ENCODE measurements at regions not wholly inside any gene's neighbourhood (a gene's known extent, or its start where the extent isn't known, plus 50 kb on each side); places are given as distances from the start of the nearest gene placed in this dataset.

DNA sequence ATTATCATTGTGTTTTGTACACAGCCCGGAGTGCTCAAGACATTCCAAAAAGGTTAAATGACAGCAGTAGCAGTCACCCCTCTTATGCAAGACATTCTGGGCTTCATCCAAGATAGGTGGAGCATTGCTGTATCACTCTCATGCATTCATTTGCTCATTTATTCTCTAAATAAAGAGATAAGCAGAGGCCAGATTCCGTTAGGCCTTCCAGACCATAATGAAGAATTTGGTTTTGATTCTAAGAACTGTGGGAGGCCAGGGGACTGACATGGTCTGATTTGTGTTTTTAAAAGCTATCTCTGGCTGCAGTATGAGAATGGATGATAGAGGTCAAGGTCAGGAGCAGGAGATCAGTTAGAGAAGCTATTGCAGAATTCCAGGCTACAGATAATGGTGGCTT, 145.8 kb downstream of the KCNRG start:
- WGBS, 3 donors: 60 to 85% (median 71%) methylated on average over 2 of the region's 2 CpGs
- Histone ChIP-seq H3K27ac (ENCODE audit: low read depth in 1 of 3, low read length in 2 of 3) (no peak overlapping the region), H3K36me3 (ENCODE audit: control insufficient read depth in 3 of 3, insufficient read depth in 2 of 3, low read depth in 1 of 3, low read length in 3 of 3) (no peaks in the 10 kb centered on the region), H3K4me1 (ENCODE audit: control insufficient read depth in 3 of 3, insufficient read depth in 2 of 3, low read depth in 1 of 3, low read length in 2 of 3) (no peaks in the 10 kb centered on the region), H3K27me3 (ENCODE audit: control insufficient read depth in 3 of 3, insufficient read depth in 3 of 3, low read length in 3 of 3) (no peaks in the 10 kb centered on the region), H3K4me3 (ENCODE audit: low read depth in 1 of 3, low read length in 3 of 3) (no peak overlapping the region), H3K9me3 (ENCODE audit: control insufficient read depth in 2 of 2, insufficient read depth in 1 of 2, low read depth in 1 of 2, low read length in 1 of 2) (no peaks in the 10 kb centered on the region)
- DNase-seq: no peak
- FAIRE-seq: no peak

- Histone ChIP-seq H3K27me3 (ENCODE audit: control insufficient read depth in 3 of 3, insufficient read depth in 3 of 3, low read length in 3 of 3) (no peaks in the 10 kb centered on the region), H3K4me1 (ENCODE audit: control insufficient read depth in 3 of 3, insufficient read depth in 2 of 3, low read depth in 1 of 3, low read length in 2 of 3) (no peaks in the 10 kb centered on the region), H3K36me3 (ENCODE audit: control insufficient read depth in 3 of 3, insufficient read depth in 2 of 3, low read depth in 1 of 3, low read length in 3 of 3) (no peaks in the 10 kb centered on the region), H3K9me3 (ENCODE audit: control insufficient read depth in 2 of 2, insufficient read depth in 1 of 2, low read depth in 1 of 2, low read length in 1 of 2) (no peaks in the 10 kb centered on the region), H3K27ac (ENCODE audit: low read depth in 1 of 3, low read length in 2 of 3) (no peak overlapping the region), H3K4me3 (ENCODE audit: low read depth in 1 of 3, low read length in 3 of 3) (no peak overlapping the region)
- DNase-seq (peak in 1 of 2 donors; percentile 10), FAIRE-seq (no peak)
- WGBS, 3 donors: 49 to 75% (median 69%) methylated on average over 4 of the region's 4 CpGs
Observed at GRCh38 chr13:50162001-50162400, 146.8 kb downstream of the KCNRG start.

DNA sequence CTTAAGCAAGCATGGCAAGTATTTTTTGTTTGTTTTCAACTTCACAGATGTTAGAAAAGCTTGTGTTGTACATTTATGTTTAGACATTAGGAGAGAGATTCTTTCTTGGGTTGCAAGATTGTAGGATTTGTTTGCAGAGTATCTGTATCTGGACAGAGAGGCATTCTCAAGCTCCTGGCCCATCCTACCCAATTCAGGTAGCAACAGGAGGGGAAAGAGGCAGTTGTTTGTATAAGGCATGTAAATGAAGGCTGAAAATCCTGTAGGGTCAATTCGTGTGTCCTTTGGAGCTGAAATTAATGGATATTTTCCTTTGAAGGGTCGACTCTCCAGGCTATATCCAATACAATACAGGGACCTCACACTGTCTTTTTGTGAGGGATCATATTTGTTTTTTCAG, 147.3 kb downstream of the KCNRG start:
- no peaks in the 10 kb centered on the region for H3K4me1 ChIP-seq (ENCODE audit: control insufficient read depth in 3 of 3, insufficient read depth in 2 of 3, low read depth in 1 of 3, low read length in 2 of 3)
- FAIRE-seq (no peak), DNase-seq (no peak)
- H3K9me3 ChIP-seq (ENCODE audit: control insufficient read depth in 2 of 2, insufficient read depth in 1 of 2, low read depth in 1 of 2, low read length in 1 of 2): no peaks in the 10 kb centered on the region
- WGBS, 3 donors: 61 to 70% (median 65%) methylated on average over 2 of the region's 2 CpGs
- H3K4me3 ChIP-seq (ENCODE audit: low read depth in 1 of 3, low read length in 3 of 3): no peak overlapping the region
- no peaks in the 10 kb centered on the region for H3K27me3 ChIP-seq (ENCODE audit: control insufficient read depth in 3 of 3, insufficient read depth in 3 of 3, low read length in 3 of 3)
- no peak overlapping the region for H3K27ac ChIP-seq (ENCODE audit: low read depth in 1 of 3, low read length in 2 of 3)
- H3K36me3 ChIP-seq (ENCODE audit: control insufficient read depth in 3 of 3, insufficient read depth in 2 of 3, low read depth in 1 of 3, low read length in 3 of 3): no peaks in the 10 kb centered on the region

DNA sequence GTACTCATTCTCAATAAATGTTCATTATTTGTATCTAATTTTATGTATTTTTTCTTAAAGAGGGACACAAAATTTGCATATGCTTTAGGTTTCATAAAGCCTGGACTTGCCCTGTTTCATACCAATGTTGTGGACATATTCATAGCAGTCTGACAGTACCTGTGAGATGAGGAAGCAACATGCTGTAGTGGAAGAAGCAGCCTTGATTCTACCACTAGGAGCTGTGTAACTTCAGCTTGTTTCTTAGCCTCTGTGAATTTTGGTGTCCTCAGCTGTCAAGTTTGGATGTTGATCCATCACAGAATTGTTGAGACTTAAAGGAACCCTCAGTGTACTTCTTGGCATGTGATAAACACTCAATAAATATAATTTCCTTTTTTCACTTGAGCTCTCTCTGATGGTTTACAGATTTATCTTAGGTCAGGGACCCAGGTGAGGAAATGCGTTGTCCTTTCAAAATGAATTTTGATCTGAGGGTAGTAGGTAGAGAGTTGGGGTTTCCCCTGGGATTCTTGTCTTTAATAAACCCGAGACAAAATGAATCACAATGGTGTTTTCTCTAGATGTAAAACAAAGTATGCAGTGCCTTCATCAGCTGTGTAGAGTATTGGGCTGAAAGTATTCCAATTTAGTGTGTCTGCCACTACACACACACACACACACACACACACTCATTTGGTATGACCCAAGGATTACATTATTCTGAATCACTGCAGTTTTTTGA, 152.1 kb downstream of the KCNRG start:
- no peaks in the 10 kb centered on the region for H3K36me3 ChIP-seq (ENCODE audit: control insufficient read depth in 3 of 3, insufficient read depth in 2 of 3, low read depth in 1 of 3, low read length in 3 of 3)
- no peak overlapping the region for H3K4me3 ChIP-seq (ENCODE audit: low read depth in 1 of 3, low read length in 3 of 3)
- no peaks in the 10 kb centered on the region for H3K4me1 ChIP-seq (ENCODE audit: control insufficient read depth in 3 of 3, insufficient read depth in 2 of 3, low read depth in 1 of 3, low read length in 2 of 3)
- no peaks in the 10 kb centered on the region for H3K9me3 ChIP-seq (ENCODE audit: control insufficient read depth in 2 of 2, insufficient read depth in 1 of 2, low read depth in 1 of 2, low read length in 1 of 2)
- no peak overlapping the region for H3K27ac ChIP-seq (ENCODE audit: low read depth in 1 of 3, low read length in 2 of 3)
- no peaks in the 10 kb centered on the region for H3K27me3 ChIP-seq (ENCODE audit: control insufficient read depth in 3 of 3, insufficient read depth in 3 of 3, low read length in 3 of 3)
- no peak for DNase-seq
- FAIRE-seq: no peak
- 66 to 76% (median 76%) methylated on average over 2 of the region's 2 CpGs for WGBS, 3 donors

GRCh38 chr13:50167967-50168366, 152.7 kb downstream of the KCNRG start:
- H3K4me1 ChIP-seq (ENCODE audit: control insufficient read depth in 3 of 3, insufficient read depth in 2 of 3, low read depth in 1 of 3, low read length in 2 of 3): no peaks in the 10 kb centered on the region
- no peaks in the 10 kb centered on the region for H3K27me3 ChIP-seq (ENCODE audit: control insufficient read depth in 3 of 3, insufficient read depth in 3 of 3, low read length in 3 of 3)
- no peaks in the 10 kb centered on the region for H3K9me3 ChIP-seq (ENCODE audit: control insufficient read depth in 2 of 2, insufficient read depth in 1 of 2, low read depth in 1 of 2, low read length in 1 of 2)
- 85 to 92% (median 86%) methylated on average over 4 of the region's 4 CpGs for WGBS, 3 donors
- H3K27ac ChIP-seq (ENCODE audit: low read depth in 1 of 3, low read length in 2 of 3): no peak overlapping the region
- DNase-seq: no peak
- H3K4me3 ChIP-seq (ENCODE audit: low read depth in 1 of 3, low read length in 3 of 3): no peak overlapping the region
- no peak for FAIRE-seq
- H3K36me3 ChIP-seq (ENCODE audit: control insufficient read depth in 3 of 3, insufficient read depth in 2 of 3, low read depth in 1 of 3, low read length in 3 of 3): no peaks in the 10 kb centered on the region

- no peak for DNase-seq
- WGBS, 3 donors: 71 to 74% (median 72%) methylated on average over 2 of the region's 2 CpGs
- Histone ChIP-seq H3K27me3 (ENCODE audit: control insufficient read depth in 3 of 3, insufficient read depth in 3 of 3, low read length in 3 of 3) (no peaks in the 10 kb centered on the region), H3K27ac (ENCODE audit: low read depth in 1 of 3, low read length in 2 of 3) (no peak overlapping the region), H3K36me3 (ENCODE audit: control insufficient read depth in 3 of 3, insufficient read depth in 2 of 3, low read depth in 1 of 3, low read length in 3 of 3) (no peaks in the 10 kb centered on the region), H3K9me3 (ENCODE audit: control insufficient read depth in 2 of 2, insufficient read depth in 1 of 2, low read depth in 1 of 2, low read length in 1 of 2) (no peaks in the 10 kb centered on the region), H3K4me3 (ENCODE audit: low read depth in 1 of 3, low read length in 3 of 3) (no peak overlapping the region), H3K4me1 (ENCODE audit: control insufficient read depth in 3 of 3, insufficient read depth in 2 of 3, low read depth in 1 of 3, low read length in 2 of 3) (no peaks in the 10 kb centered on the region)
- no peak for FAIRE-seq
Observed at GRCh38 chr13:50168786-50169185, 153.5 kb downstream of the KCNRG start.

- Histone ChIP-seq H3K36me3 (ENCODE audit: control insufficient read depth in 3 of 3, insufficient read depth in 2 of 3, low read depth in 1 of 3, low read length in 3 of 3) (no peaks in the 10 kb centered on the region), H3K9me3 (ENCODE audit: control insufficient read depth in 2 of 2, insufficient read depth in 1 of 2, low read depth in 1 of 2, low read length in 1 of 2) (no peaks in the 10 kb centered on the region), H3K27me3 (ENCODE audit: control insufficient read depth in 3 of 3, insufficient read depth in 3 of 3, low read length in 3 of 3) (no peaks in the 10 kb centered on the region), H3K4me1 (ENCODE audit: control insufficient read depth in 3 of 3, insufficient read depth in 2 of 3, low read depth in 1 of 3, low read length in 2 of 3) (no peaks in the 10 kb centered on the region), H3K4me3 (ENCODE audit: low read depth in 1 of 3, low read length in 3 of 3) (no peak overlapping the region), H3K27ac (ENCODE audit: low read depth in 1 of 3, low read length in 2 of 3) (no peak overlapping the region)
- no peak for DNase-seq
- 52 to 71% (median 70%) methylated on average over 2 of the region's 2 CpGs for WGBS, 3 donors
- FAIRE-seq: no peak
Observed at GRCh38 chr13:50170447-50171037, 155.3 kb downstream of the KCNRG start.

DNA sequence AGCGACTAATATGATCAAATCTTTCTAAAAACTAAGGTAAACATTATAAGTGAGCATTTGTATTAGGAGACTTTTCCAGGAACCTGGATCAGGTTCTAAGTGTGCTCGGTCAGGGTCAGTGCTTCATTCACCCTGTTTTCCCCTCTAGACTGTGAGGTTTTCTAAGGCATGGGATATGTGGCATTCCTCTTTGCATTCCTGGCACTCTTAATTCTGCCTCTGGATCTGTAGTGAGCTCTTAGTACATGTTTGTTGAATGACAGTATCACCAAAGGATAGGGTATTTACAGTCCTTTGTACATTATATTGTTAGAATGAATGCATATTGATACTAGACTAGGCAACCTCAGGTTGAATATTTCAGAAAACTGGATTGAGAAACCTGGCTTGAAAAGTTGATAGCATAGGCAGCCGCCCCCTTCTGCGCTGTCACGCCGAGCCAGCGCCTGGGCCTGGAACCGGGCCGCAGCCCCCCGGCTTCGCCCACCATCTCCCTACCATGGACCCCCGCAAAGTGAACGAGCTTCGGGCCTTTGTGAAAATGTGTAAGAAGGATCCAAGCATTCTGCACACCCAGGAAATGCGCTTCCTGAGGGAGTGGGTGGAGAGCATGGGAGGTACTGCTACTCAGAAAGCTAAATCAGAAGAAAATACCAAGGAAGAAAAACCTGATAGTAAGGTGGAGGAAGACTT, 156.5 kb downstream of the KCNRG start:
- Histone ChIP-seq H3K9me3 (ENCODE audit: control insufficient read depth in 2 of 2, insufficient read depth in 1 of 2, low read depth in 1 of 2, low read length in 1 of 2) (no peaks in the 10 kb centered on the region), H3K4me1 (ENCODE audit: control insufficient read depth in 3 of 3, insufficient read depth in 2 of 3, low read depth in 1 of 3, low read length in 2 of 3) (no peaks in the 10 kb centered on the region), H3K27me3 (ENCODE audit: control insufficient read depth in 3 of 3, insufficient read depth in 3 of 3, low read length in 3 of 3) (no peaks in the 10 kb centered on the region), H3K27ac (ENCODE audit: low read depth in 1 of 3, low read length in 2 of 3) (no peak overlapping the region), H3K4me3 (ENCODE audit: low read depth in 1 of 3, low read length in 3 of 3) (no peak overlapping the region), H3K36me3 (ENCODE audit: control insufficient read depth in 3 of 3, insufficient read depth in 2 of 3, low read depth in 1 of 3, low read length in 3 of 3) (no peaks in the 10 kb centered on the region)
- no peak for DNase-seq
- WGBS, 3 donors: 97 to 98% (median 97%) methylated on average over 15 of the region's 15 CpGs
- no peak for FAIRE-seq
